Activated CD4-positive, CD25-positive, alpha-beta regulatory T cell (primary cell): ENCODE measurements at regions not wholly inside any gene's neighbourhood (a gene's known extent, or its start where the extent isn't known, plus 50 kb on each side); places are given as distances from the start of the nearest gene placed in this dataset.

Source experiments
- DNase-seq, 4 experiments: peaks; one replicate each; lab custom pipeline; 2025; lab: John Stamatoyannopoulos, UW

DNA sequence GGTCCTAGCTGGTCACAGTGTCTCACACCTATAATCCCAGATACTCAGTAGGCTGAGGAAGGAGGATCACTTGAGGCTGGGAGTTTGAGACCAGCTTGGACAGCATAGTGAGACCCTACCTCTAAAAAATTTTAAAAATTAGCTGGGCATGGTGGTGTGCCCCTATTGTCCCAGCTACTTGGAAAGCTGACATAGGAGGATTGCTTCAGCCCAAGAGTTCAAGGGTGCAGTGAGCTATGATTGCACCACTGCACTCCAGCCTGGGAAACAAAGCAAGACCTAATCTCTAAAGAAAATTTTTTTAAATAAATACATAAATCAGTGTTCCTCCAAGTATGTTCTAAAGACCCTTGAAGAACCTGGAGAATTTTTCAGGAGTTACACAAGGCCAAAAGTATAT is 50.6 kb upstream of the GNAO1 start:
- DNase-seq: no peak

GRCh38 chr16:56137269-56137668 is 54.0 kb upstream of the GNAO1 start:
- DNase-seq: no peak

DNA sequence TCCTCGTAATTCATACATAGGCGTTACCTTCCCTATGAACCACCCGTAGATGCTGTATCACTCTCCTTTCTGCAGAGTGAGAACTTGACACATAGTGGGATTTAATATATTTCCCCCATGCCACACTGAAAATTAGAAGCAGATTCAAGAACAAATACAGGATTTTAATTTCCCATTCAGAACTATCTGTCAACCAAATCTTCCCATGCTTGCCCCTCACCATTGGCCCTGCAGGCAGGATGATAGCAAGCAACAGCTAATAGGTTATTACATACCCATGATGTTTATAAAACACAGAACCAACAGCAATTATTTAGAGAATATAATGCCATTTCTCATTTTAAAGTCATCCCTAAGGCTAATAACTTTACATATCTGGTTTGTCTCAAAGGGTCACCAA is 55.0 kb upstream of the GNAO1 start:
- DNase-seq: no peak

GRCh38 chr16:56134790-56135189 is 56.5 kb upstream of the GNAO1 start:
- DNase-seq: no peak

DNA sequence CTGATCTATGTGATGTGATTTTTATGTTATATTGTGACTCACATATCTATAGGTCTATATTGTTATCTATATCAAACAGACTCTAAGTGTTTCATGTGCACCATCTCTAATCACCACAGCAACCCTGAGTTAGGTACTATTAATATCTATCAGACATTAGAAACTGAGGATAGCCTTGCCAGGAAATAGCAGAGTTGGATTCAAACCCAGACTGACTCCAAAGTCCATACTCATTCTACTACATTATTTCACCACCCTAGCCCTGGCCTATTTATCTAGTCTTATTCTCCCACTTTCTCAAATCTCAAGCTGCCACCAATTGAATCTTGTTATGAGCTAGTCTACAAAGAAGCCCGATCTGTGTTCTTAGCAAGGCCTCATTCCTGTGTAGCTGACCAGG is 65.4 kb upstream of the GNAO1 start:
- DNase-seq: no peak

DNA sequence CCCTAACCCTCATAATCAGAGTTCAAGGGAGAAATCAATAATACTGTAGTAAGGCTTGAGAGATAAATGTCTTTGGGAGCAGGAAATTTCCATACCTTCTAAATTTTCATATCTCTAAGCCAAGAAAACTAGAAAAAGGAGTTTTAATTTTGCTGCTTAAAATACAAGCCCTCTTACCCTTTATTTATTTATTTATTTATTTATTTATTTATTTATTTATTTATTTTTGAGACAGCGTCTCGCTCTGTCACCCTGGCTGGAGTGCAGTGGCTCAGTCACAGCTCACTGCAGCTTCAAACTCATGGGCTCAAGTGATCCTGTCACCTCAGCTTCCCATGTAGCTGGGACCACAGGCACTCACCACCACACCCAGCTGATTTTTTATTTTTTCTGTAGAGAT is 69.0 kb upstream of the GNAO1 start:
- no peak for DNase-seq

- no peak for DNase-seq
Observed at GRCh38 chr16:56121156-56121500, 70.2 kb upstream of the GNAO1 start.

GRCh38 chr16:56120447-56121155 is 70.7 kb upstream of the GNAO1 start:
- no peak for DNase-seq

GRCh38 chr16:56119133-56119532 is 72.2 kb upstream of the GNAO1 start:
- no peak for DNase-seq

GRCh38 chr16:56116577-56116964 is 74.7 kb upstream of the GNAO1 start:
- DNase-seq: no peak

- DNase-seq: no peak
Observed at GRCh38 chr16:56115817-56116576, 75.3 kb upstream of the GNAO1 start.

GRCh38 chr16:56113223-56113622 is 78.1 kb upstream of the GNAO1 start:
- no peak for DNase-seq

DNA sequence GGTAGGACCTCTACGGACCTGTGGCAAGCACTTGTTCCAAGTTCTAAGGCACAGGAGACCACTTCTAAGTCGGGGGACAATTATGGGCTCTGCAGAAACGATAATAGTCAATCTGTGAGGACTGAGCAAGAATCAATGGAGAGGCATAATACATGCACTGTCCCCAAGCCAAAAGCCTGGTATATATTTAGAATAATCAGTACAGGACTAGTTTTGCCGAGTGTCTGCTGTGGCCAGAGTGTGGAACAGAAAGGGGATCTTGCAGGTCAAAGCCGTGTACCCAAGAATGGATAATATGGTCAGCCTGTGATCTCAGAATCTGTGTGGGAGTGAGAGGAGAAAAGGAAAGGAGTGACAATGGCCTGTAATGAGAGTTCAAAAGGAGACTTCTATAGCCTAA is 80.2 kb upstream of the GNAO1 start:
- no peak for DNase-seq

DNA sequence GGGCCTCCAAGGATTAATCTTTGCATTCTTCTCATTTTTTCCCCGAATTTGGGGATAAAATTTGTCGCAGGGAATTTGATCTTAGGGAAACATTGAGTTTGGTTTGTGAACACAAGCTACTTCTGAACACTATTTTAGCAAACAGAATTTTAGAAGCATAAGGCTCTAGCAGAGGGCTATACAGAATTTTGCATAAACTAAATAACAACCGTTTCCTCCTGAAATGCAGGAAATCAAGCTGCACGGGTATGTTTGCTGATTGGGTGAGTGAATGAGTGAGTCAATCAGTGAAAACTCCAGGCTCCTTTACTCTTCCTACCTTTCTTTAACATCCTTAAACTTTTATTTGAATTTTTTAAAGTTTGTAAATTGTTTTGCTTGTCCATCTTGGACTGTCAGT is 81.3 kb upstream of the GNAO1 start:
- DNase-seq: no peak

DNA sequence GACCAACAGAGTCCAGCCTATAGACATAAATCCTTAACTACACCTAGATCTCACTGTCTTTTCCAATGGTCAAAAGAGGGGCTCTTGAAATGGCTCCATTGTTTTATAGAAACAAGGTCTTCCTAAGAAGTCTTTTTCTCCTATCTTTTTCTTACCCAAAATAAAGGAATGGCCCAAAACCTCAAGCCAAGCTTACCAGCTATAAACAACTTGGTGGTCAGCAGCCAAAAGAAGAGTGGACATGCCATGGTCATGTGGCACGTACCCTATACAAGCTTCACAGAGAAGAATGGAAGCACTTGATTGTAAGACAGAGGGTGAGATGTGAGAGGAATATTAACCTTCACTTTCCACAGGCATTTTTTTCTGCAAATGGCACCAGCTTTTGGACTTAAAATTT is 82.1 kb upstream of the GNAO1 start:
- DNase-seq: no peak

DNA sequence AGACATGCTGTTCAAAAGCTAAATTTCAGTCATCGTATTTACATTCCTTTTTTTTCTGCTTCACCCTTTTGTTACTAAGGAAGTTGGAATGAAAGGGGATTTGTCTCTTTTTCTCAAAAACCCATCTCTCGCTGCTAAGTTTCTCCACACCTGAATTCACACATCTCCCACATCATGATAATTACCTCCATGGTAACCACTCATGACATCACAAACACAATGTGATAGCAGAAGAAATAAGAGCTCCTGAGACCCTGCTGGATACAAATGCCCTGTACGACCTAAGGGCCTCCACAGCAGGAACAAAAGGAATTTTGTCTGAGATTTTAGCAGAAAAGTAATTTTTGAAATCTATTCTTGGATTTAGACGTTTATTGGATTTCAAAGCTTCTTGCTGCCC is 82.6 kb upstream of the GNAO1 start:
- no peak for DNase-seq

DNA sequence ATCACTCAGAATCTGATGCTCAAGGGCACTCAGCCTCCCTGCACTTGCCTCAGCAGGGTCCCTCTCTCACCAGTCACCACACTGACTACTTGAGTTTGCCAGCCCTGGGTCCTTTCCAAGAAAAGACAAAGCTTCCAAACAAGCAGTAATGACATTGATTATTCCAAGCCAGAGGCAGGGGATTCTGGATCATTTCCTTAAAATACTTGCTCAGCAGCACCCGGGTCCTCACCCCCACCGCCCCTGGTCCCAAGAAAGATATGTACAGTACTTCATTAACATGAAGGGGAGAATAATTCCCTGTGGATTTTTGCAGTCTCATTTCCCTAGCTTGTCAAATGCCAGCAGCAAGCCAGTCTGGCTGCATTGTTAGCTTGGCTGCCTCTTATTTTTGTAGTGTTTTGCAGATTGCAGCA is 83.2 kb upstream of the GNAO1 start:
- DNase-seq: no peak

DNA sequence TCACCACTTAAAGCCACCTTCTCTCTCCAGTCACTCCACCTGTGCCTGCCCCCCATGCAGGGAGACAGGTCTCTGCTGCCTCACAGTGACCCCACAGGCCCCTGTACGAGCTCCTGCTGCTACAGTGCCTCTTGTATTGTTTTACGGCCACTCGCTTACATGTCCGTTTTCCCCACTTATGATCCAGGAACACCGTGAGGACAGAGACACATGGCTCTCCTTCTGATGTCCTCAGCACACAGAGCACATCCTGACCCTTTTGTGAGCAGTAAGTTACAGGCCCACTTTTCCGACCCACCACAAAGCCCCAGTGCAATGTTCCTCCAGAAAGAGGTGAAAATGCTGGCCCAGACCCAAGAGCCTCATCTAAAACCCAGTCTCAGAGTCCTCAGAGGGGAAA is 84.8 kb upstream of the GNAO1 start:
- DNase-seq: no peak

- DNase-seq: no peak
Observed at GRCh38 chr16:56102906-56103305, 88.4 kb upstream of the GNAO1 start.

DNA sequence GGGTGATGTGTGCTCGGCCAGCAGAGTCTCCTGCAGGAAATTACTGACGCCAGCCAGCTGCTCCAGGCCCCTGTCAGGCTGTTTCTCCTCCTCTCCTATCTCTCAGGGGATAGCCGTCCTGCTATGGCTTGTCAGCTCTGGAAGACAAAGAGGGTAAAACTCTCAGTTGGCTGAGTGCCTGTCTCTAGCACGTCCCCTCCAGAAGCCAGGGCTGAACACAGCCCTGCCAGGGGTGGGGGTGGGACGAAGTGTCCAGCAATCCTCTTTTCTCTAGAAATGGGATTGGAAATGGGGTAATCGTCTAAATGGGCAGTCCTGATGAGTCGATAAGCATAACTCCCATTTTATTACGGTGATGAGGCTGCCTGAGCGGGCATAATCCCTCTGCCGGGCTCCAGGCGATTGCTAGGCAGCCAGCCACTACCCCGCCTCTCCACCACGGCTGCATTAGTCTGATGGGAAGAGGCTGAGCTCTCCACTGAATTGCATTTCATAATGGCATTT is 89.1 kb upstream of the GNAO1 start:
- no peak for DNase-seq

- no peak for DNase-seq
Observed at GRCh38 chr16:56101480-56101879, 89.8 kb upstream of the GNAO1 start.

DNA sequence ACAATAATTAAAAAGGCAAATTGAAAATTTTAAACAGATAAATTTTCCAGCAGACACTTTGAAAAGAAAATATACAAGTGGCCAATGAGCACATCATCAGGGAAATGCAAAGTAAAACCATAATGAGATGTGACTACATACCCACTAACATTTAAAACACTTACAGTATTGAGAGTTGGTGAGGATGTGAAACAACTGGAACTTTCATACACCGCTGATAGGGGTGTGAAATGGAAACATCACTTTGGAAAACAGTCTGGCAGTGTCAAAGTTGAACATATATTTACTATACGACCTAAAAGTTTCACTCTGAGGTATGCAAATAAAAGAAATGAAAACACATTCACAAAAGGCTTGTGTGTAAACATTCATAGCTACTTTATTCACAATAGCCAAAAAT is 94.0 kb upstream of the GNAO1 start:
- no peak for DNase-seq

DNA sequence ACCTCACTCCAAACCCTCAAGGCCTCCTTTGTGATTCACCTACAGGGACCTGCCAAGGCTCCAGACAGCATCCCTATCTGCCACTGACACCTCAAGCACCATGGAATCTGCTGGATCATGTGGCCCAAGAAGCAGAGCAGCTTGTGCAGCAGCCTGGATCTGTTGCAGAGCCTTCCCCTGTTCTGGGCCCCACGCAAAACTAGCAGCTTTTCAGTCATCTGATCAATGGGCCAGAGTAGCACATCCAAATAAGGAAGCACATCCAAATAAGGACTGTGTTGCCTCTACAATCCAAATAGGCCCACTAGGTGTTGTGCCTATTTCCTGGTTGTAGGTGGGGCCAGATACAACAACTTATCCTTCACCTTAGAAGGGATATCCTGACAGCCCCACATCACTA is 97.1 kb upstream of the GNAO1 start:
- DNase-seq: no peak

GRCh38 chr16:56093055-56093454 is 98.2 kb upstream of the GNAO1 start:
- DNase-seq: no peak
